GM12874 (cell line): ENCODE measurements at regions not wholly inside any gene's neighbourhood (a gene's known extent, or its start where the extent isn't known, plus 50 kb on each side); places are given as distances from the start of the nearest gene placed in this dataset.

ENCODE experiments used
- CTCF ChIP-seq: IDR thresholded peaks from 2 replicates; pipeline ENCODE4 v1.5.1; 2011; ENCODE audit warnings: low read depth, mild to moderate bottlenecking, control low read depth, low read length, moderate library complexity; ENCODE audit not compliant: insufficient read depth

GRCh38 chr13:34128661-34129060 is 310.7 kb downstream of the RFC3 start:
- no peak for TF ChIP-seq CTCF

DNA sequence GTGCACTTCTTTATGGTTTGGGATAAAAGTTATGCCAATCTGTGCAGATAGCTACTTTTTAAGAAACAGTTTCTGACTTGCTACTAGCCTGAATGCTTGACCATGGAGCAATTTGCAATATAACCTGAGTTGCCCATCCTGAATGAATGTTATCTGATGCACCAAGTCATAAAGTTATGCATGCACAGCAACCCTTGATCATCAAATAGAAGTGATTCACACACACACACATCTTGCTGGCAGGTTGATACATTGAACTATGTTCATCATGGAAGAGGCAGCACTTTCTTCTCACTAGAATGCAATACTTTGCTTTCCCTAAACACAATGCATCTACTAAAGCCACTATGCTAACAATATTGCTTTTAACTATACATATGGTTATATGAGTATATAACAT is 311.5 kb downstream of the RFC3 start:
- no peak for TF ChIP-seq CTCF

GRCh38 chr13:34137200-34137599 is 319.3 kb downstream of the RFC3 start:
- no peak for TF ChIP-seq CTCF

DNA sequence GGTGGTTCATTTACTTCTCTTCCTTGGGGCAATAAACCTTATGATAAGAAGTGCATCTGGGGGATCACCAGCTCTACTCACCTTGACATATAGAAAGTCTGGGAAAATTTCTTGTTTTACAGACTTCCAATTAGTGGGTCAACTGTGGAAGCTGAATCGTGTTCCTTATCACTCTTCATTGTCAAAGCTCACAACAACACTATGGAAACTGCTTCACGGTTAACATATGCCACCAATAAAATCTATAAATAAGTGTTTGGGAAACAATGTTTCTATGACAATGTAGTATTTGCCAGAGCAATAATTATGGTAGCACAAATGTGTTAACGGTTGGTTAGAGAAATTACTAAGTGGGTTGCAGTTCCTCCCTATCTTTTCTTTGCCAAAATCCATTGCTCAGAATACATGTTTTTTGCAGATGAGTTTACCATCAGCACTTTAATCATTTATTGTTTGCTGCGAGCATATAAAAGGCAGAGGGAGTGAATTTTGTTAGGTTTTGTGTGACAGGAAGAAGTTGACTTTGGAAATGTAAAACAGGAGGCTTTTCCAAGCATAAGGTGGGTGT is 321.8 kb downstream of the RFC3 start:
- no peak for TF ChIP-seq CTCF

DNA sequence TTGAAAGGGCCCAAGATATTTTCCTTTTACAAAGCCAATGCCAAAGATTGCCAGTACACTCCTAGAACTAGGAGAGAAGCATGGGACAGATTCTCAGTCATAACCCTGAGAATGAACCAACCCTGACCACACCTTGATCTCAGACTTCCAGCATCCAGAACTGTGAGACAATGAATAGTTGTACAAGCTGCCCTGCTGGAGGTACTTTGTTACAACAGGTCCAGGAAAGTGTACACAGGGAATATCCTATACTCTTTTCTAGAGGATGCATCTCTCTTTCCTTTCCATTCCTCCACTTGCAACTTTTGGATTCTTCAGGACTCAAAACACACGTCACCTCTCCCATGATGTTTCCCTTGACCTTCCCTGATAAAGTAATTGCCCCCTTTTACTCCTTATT is 325.7 kb downstream of the RFC3 start:
- no peak for TF ChIP-seq CTCF

- TF ChIP-seq CTCF, result no peak
Measured at GRCh38 chr13:34144142-34144541, 326.2 kb downstream of the RFC3 start.

DNA sequence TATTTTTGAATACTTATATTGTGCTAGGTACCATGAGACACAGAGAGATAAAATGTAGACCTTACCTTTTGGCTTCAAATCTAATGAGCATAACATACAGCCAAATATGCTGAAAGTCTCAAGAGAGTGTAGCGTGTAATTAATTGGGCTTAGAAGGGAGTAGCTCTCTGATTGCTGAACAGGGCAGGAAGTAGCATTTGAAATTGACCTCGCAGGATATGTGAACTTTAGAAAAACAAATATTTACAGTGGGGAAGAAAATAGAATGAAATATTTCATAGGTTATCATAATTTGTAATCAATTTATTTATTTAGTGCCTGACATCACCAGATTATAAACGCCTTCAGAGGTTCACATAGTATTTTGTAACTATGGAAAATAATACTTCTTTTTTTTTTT is 327.1 kb downstream of the RFC3 start:
- TF ChIP-seq CTCF, result no peak
